ENCODE measurements at regions not wholly inside any gene's neighbourhood (a gene's known extent, or its start where the extent isn't known, plus 50 kb on each side); places are given as distances from the start of the nearest gene placed in this dataset.

GRCh38 chr14:51400139-51400538 is 160.1 kb downstream of the TMX1 start:
- DNase-seq: no peak

- no peak for DNase-seq
Observed at GRCh38 chr14:51401272-51401671, 161.2 kb downstream of the TMX1 start.

GRCh38 chr14:51401756-51402155 is 161.7 kb downstream of the TMX1 start:
- DNase-seq: no peak

GRCh38 chr14:51410897-51411296 is 170.8 kb downstream of the TMX1 start:
- no peak for DNase-seq

GRCh38 chr14:51419685-51420084 is 179.6 kb downstream of the TMX1 start:
- DNase-seq: peak; percentile 25

GRCh38 chr14:51422704-51423103 is 182.7 kb downstream of the TMX1 start:
- DNase-seq: no peak

GRCh38 chr14:51424041-51424440 is 184.0 kb downstream of the TMX1 start:
- DNase-seq: no peak

GRCh38 chr14:51424561-51425251 is 184.7 kb downstream of the TMX1 start:
- no peak for DNase-seq

GRCh38 chr14:51428981-51429380 is 188.9 kb downstream of the TMX1 start:
- no peak for DNase-seq

GRCh38 chr14:51430079-51430478 is 190.0 kb downstream of the TMX1 start:
- no peak for DNase-seq

- DNase-seq: no peak
Observed at GRCh38 chr14:51430633-51431032, 190.6 kb downstream of the TMX1 start.

- no peak for DNase-seq
Observed at GRCh38 chr14:51431033-51431709, 191.1 kb downstream of the TMX1 start.

- no peak for DNase-seq
Observed at GRCh38 chr14:51431741-51432140, 191.7 kb downstream of the TMX1 start.

GRCh38 chr14:51432302-51432948 is 192.4 kb downstream of the TMX1 start:
- DNase-seq: no peak

GRCh38 chr14:51436630-51437029 is 196.6 kb downstream of the TMX1 start:
- DNase-seq: no peak

- no peak for DNase-seq
Observed at GRCh38 chr14:51439896-51440295, 199.8 kb downstream of the TMX1 start.

GRCh38 chr14:51441001-51441400 is 201.0 kb downstream of the TMX1 start:
- no peak for DNase-seq

- DNase-seq: no peak
Observed at GRCh38 chr14:51442513-51443175, 202.6 kb downstream of the TMX1 start.

- DNase-seq: no peak
Observed at GRCh38 chr14:51443195-51444018, 203.4 kb downstream of the TMX1 start.

- no peak for DNase-seq
Observed at GRCh38 chr14:51444353-51445000, 204.4 kb downstream of the TMX1 start.

- DNase-seq: no peak
Observed at GRCh38 chr14:51445001-51445390, 204.9 kb downstream of the TMX1 start.

GRCh38 chr14:51446771-51447170 is 204.9 kb upstream of the FRMD6 start:
- DNase-seq: no peak
